ENCODE measurements at regions not wholly inside any gene's neighbourhood (a gene's known extent, or its start where the extent isn't known, plus 50 kb on each side); places are given as distances from the start of the nearest gene placed in this dataset.

GRCh38 chr14:104516906-104517305 is 62.7 kb upstream of the C14orf180 start (continued):
- TF ChIP-seq, protein P1, sequence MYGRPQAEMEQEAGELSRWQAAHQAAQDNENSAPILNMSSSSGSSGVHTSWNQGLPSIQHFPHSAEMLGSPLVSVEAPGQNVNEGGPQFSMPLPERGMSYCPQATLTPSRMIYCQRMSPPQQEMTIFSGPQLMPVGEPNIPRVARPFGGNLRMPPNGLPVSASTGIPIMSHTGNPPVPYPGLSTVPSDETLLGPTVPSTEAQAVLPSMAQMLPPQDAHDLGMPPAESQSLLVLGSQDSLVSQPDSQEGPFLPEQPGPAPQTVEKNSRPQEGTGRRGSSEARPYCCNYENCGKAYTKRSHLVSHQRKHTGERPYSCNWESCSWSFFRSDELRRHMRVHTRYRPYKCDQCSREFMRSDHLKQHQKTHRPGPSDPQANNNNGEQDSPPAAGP (tag by site-specific recombination; IDR thresholded peaks at IDR 0.05) = no peak
- no peak for TF ChIP-seq ZNF677 (tag by site-specific recombination; IDR thresholded peaks at IDR 0.05)
- no peak for TF ChIP-seq ZNF324 (tag by site-specific recombination; IDR thresholded peaks at IDR 0.05)
- TF ChIP-seq ZIC2 (tag by site-specific recombination; IDR thresholded peaks at IDR 0.05) = no peak

DNA sequence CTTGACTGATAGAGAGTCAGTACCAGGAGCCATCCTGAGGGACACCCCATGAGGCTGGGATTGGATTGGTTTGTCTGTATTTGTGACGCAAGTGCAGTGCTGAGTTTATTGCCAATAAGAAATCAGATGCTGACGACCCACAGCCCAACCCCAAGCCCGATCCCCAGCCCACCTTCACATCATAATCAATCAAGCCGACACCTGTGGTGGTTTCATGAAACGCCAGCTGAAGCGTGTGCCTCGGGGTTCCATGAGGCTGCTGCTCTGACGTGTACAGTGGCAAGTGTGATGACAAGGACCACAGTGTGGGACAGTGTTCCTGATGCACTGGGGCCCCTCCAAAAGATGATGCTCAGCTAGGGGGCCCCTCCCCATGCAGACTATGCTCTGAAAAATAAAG is 62.1 kb upstream of the C14orf180 start:
- Histone ChIP-seq H3K27ac (ENCODE audit: extremely low read depth, low read depth, low read length) (no peak overlapping the region), H3K36me3 (ENCODE audit: control insufficient read depth in 2 of 2, insufficient read depth in 1 of 2, low read length in 2 of 2) (no peaks in the 10 kb centered on the region), H3K4me1 (ENCODE audit: control insufficient read depth, insufficient read depth, low read length) (no peaks in the 10 kb centered on the region), H3K9me3 (ENCODE audit: control insufficient read depth, insufficient read depth, low read depth, low read length) (no peaks in the 10 kb centered on the region), H3K4me3 (ENCODE audit: low read depth, low read length) (no peak overlapping the region)
- ChIA-PET CTCF (no interaction called here), POLR2A (no interaction called here)
- no peak for TF ChIP-seq ZNF529 (tag by site-specific recombination; IDR thresholded peaks at IDR 0.05; ENCODE audit: insufficient replicate concordance)

GRCh38 chr14:104517867-104518266 is 61.7 kb upstream of the C14orf180 start:
- ChIA-PET POLR2A (no interaction called here), CTCF (no interaction called here)
- Histone ChIP-seq H3K36me3 (ENCODE audit: control insufficient read depth in 2 of 2, insufficient read depth in 1 of 2, low read length in 2 of 2) (no peaks in the 10 kb centered on the region), H3K27ac (ENCODE audit: extremely low read depth, low read depth, low read length) (no peak overlapping the region), H3K9me3 (ENCODE audit: control insufficient read depth, insufficient read depth, low read depth, low read length) (no peaks in the 10 kb centered on the region), H3K4me3 (ENCODE audit: low read depth, low read length) (no peak overlapping the region), H3K4me1 (ENCODE audit: control insufficient read depth, insufficient read depth, low read length) (no peaks in the 10 kb centered on the region)
- TF ChIP-seq ZSCAN4 (tag by site-specific recombination; IDR thresholded peaks at IDR 0.05) (peak; percentile 76), ZNF785 (tag by site-specific recombination; IDR thresholded peaks at IDR 0.05) (no peak)

DNA sequence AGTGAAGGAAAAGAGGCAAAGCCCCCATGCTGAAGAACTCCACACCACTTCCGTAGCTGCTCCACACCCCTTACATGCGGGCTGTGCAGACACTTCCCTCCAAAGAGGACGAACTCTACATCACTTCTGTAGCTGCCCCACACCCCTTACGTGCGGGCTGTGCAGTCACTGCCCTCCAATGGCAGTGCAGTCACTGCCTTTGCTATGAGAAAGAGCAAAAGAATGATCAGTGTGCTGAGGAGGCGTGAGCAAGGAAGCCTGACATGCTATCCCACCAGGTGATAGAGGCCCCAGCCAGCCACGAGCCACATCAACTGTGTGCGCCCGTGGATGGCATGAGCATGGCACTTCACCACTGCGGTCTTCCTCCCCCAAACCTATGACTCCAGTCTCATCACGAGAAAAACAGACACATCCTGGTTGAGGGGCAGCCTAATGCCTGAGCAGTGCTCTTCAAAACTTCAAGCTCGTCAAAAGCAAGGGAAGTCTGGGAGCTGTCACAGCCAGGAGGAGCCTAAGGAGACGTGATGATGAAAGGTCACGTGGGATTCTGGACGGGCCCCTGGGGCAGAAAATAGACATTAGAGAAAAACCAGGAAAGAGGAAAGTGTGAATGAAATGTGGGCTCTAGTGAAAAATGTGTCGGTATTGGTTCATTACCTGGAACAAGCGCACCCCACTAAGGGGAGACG is 60.8 kb upstream of the C14orf180 start:
- CTCF ChIA-PET = interaction anchor here (0.9 kb wide), 1 partner anchor 381 kb away, joined by 3 read pairs; no protein-coding TSS in a partner anchor
- TF ChIP-seq GLIS2 (tag by site-specific recombination; IDR thresholded peaks at IDR 0.05) = no peak
- no peak for TF ChIP-seq ZNF202 (tag by site-specific recombination; IDR thresholded peaks at IDR 0.05; ENCODE audit: borderline replicate concordance)
- TF ChIP-seq ZNF292 (tag by site-specific recombination; IDR thresholded peaks at IDR 0.05; ENCODE audit: borderline replicate concordance, low read depth) = no peak
- TF ChIP-seq TRIM28 (IDR thresholded peaks at IDR 0.05; ENCODE audit: borderline replicate concordance, low read length) = no peak
- TF ChIP-seq MYNN (tag by site-specific recombination; IDR thresholded peaks at IDR 0.05; ENCODE audit: borderline replicate concordance) = no peak
- Histone ChIP-seq H3K4me1 (ENCODE audit: control insufficient read depth, insufficient read depth, low read length) (no peaks in the 10 kb centered on the region), H3K27ac (ENCODE audit: extremely low read depth, low read depth, low read length) (no peak overlapping the region), H3K4me3 (ENCODE audit: low read depth, low read length) (no peak overlapping the region), H3K9me3 (ENCODE audit: control insufficient read depth, insufficient read depth, low read depth, low read length) (no peaks in the 10 kb centered on the region), H3K36me3 (ENCODE audit: control insufficient read depth in 2 of 2, insufficient read depth in 1 of 2, low read length in 2 of 2) (no peaks in the 10 kb centered on the region)
- POLR2A ChIA-PET = no interaction called here

- Histone ChIP-seq H3K27ac (ENCODE audit: extremely low read depth, low read depth, low read length) (no peak overlapping the region), H3K9me3 (ENCODE audit: control insufficient read depth, insufficient read depth, low read depth, low read length) (no peaks in the 10 kb centered on the region), H3K4me1 (ENCODE audit: control insufficient read depth, insufficient read depth, low read length) (no peaks in the 10 kb centered on the region), H3K4me3 (ENCODE audit: low read depth, low read length) (no peak overlapping the region), H3K36me3 (ENCODE audit: control insufficient read depth in 2 of 2, insufficient read depth in 1 of 2, low read length in 2 of 2) (no peaks in the 10 kb centered on the region)
- POLR2A ChIA-PET = no interaction called here
- CTCF ChIA-PET = no interaction called here
- TF ChIP-seq ZNF10 (tag by site-specific recombination; IDR thresholded peaks at IDR 0.05) (no peak), SCRT2 (tag by site-specific recombination; IDR thresholded peaks at IDR 0.05) (0 out of 2 replicates have a peak, but pooled peaks have one; percentile 16)
Observed at GRCh38 chr14:104519721-104520120, 59.8 kb upstream of the C14orf180 start.

Data from HEK293 (cell line).